Mesendoderm (in vitro differentiated cells): ENCODE measurements at regions not wholly inside any gene's neighbourhood (a gene's known extent, or its start where the extent isn't known, plus 50 kb on each side); places are given as distances from the start of the nearest gene placed in this dataset.

Experiments
- DNase-seq: peaks from one replicate; pipeline ENCODE4 v3.0.0; 2013
- H2AK5ac ChIP-seq: 2 replicates; pipeline ENCODE4 v1.6.1; 2013; ENCODE audit warnings: low read length, inconsistent platforms
- H2BK120ac ChIP-seq: 2 replicates; pipeline ENCODE4 v1.6.1; 2013; ENCODE audit warnings: low read depth, mild to moderate bottlenecking, low read length, moderate library complexity, mixed read lengths
- H2BK15ac ChIP-seq: replicated peaks from 2 replicates; pipeline ENCODE4 v1.6.1; 2013; ENCODE audit warnings: low read depth, mild to moderate bottlenecking, moderate library complexity
- H2BK5ac ChIP-seq: 2 replicates; pipeline ENCODE4 v1.6.1; 2013; ENCODE audit warnings: low read length, inconsistent platforms
- H3K18ac ChIP-seq: 2 replicates; pipeline ENCODE4 v1.6.1; 2013; ENCODE audit warnings: mild to moderate bottlenecking, low read length, mixed read lengths
- H3K23ac ChIP-seq: one replicate; pipeline ENCODE4 v1.6.1; 2013; ENCODE audit warnings: low read length
- H3K27ac ChIP-seq: 2 replicates; pipeline ENCODE4 v1.5.1; 2013; ENCODE audit warnings: low read depth, mild to moderate bottlenecking, inconsistent platforms, low read length, moderate library complexity
- H3K27me3 ChIP-seq: 2 replicates; pipeline ENCODE4 v1.6.1; 2013; ENCODE audit warnings: low read length, control low read depth, mild to moderate bottlenecking, inconsistent platforms; ENCODE audit not compliant: insufficient read depth, poor library complexity
- H3K36me3 ChIP-seq: 2 replicates; pipeline ENCODE4 v1.6.1; 2013; ENCODE audit warnings: low read length, inconsistent platforms; ENCODE audit not compliant: control insufficient read depth, insufficient read depth
- H3K4ac ChIP-seq: one replicate; pipeline ENCODE4 v1.6.1; 2013; ENCODE audit warnings: low read depth, mild to moderate bottlenecking, low read length, moderate library complexity
- H3K4me1 ChIP-seq: 2 replicates; pipeline ENCODE4 v1.6.1; 2013; ENCODE audit warnings: low read depth, low read length, inconsistent platforms; ENCODE audit not compliant: control insufficient read depth
- H3K4me2 ChIP-seq: 2 replicates; pipeline ENCODE4 v1.6.1; 2013; ENCODE audit warnings: low read length
- H3K4me3 ChIP-seq: 2 replicates; pipeline ENCODE4 v1.5.1; 2013; ENCODE audit warnings: mild to moderate bottlenecking, low read length
- H3K56ac ChIP-seq: one replicate; pipeline ENCODE4 v1.6.1; 2013; ENCODE audit warnings: low read length
- H3K79me1 ChIP-seq: 2 replicates; pipeline ENCODE4 v1.6.1; 2013; ENCODE audit warnings: low read length, inconsistent platforms
- H3K79me2 ChIP-seq: 2 replicates; pipeline ENCODE4 v1.6.1; 2013; ENCODE audit warnings: mild to moderate bottlenecking, low read length; ENCODE audit not compliant: control insufficient read depth, insufficient read depth
- H3K9ac ChIP-seq: 2 replicates; pipeline ENCODE4 v1.6.1; 2013; ENCODE audit warnings: low read length, inconsistent platforms
- H4K5ac ChIP-seq: one replicate; pipeline ENCODE4 v1.6.1; 2013; ENCODE audit warnings: low read length
- H4K8ac ChIP-seq: one replicate; pipeline ENCODE4 v1.6.1; 2013; ENCODE audit warnings: low read depth, mild to moderate bottlenecking, control low read depth, low read length, moderate library complexity
- WGBS: extraction: QIAGEN DNeasy Blood & Tissue Kit; methylation state at CpG from one replicate; pipeline ENCODE4 v1.1.7; 2013; ENCODE audit warnings: low lambda C conversion rate, missing lambda C conversion rate; ENCODE audit not compliant: insufficient coverage; ENCODE audit errors: extremely low coverage; 5-methylcytosine and 5-hydroxymethylcytosine counted together

- no peak overlapping the region for H3K4me2 ChIP-seq
- WGBS, result no CpG with 5 or more reads among the region's 1 CpG
- H3K79me2 ChIP-seq, result no peaks in the 10 kb centered on the region
- no peak overlapping the region for H2AK5ac ChIP-seq
- H3K56ac ChIP-seq, result no peak overlapping the region
- no peaks in the 10 kb centered on the region for H3K79me1 ChIP-seq
- H3K27me3 ChIP-seq, result no peaks in the 10 kb centered on the region
- no peaks in the 10 kb centered on the region for H3K4me1 ChIP-seq
- no peaks in the 10 kb centered on the region for H3K36me3 ChIP-seq
- no peak overlapping the region for H4K5ac ChIP-seq
- H2BK15ac ChIP-seq, result no peak overlapping the region
- no peak for DNase-seq
- H3K9ac ChIP-seq, result no peak overlapping the region
- H3K18ac ChIP-seq, result no peak overlapping the region
- no peak overlapping the region for H3K4me3 ChIP-seq
- H3K27ac ChIP-seq, result no peak overlapping the region
- H2BK120ac ChIP-seq, result no peak overlapping the region
- H3K23ac ChIP-seq, result no peak overlapping the region
- no peak overlapping the region for H2BK5ac ChIP-seq
- no peak overlapping the region for H3K4ac ChIP-seq
- no peak overlapping the region for H4K8ac ChIP-seq
These were observed 328.8 kb upstream of the PIK3R1 start for GRCh38 chr5:67886761-67887160.

- no peaks in the 10 kb centered on the region for H3K79me1 ChIP-seq
- H3K18ac ChIP-seq, result no peak overlapping the region
- no peak overlapping the region for H2BK5ac ChIP-seq
- no peaks in the 10 kb centered on the region for H3K79me2 ChIP-seq
- DNase-seq, result no peak
- H4K8ac ChIP-seq, result no peak overlapping the region
- H3K4ac ChIP-seq, result no peak overlapping the region
- H3K56ac ChIP-seq, result no peak overlapping the region
- no peak overlapping the region for H2BK120ac ChIP-seq
- no CpG with 5 or more reads among the region's 2 CpGs for WGBS
- H4K5ac ChIP-seq, result no peak overlapping the region
- no peak overlapping the region for H3K4me2 ChIP-seq
- H3K36me3 ChIP-seq, result no peaks in the 10 kb centered on the region
- no peaks in the 10 kb centered on the region for H3K27me3 ChIP-seq
- no peaks in the 10 kb centered on the region for H3K4me1 ChIP-seq
- H2BK15ac ChIP-seq, result no peak overlapping the region
- H3K27ac ChIP-seq, result no peak overlapping the region
- no peak overlapping the region for H3K23ac ChIP-seq
- no peak overlapping the region for H3K9ac ChIP-seq
- H2AK5ac ChIP-seq, result no peak overlapping the region
- H3K4me3 ChIP-seq, result no peak overlapping the region
These were observed 334.7 kb upstream of the PIK3R1 start for GRCh38 chr5:67880876-67881275.

- Histone ChIP-seq H3K27ac (no peak overlapping the region), H3K56ac (no peak overlapping the region), H3K36me3 (no peaks in the 10 kb centered on the region), H3K4me3 (no peak overlapping the region), H3K27me3 (no peaks in the 10 kb centered on the region), H3K18ac (no peak overlapping the region), H2BK120ac (no peak overlapping the region), H2AK5ac (no peak overlapping the region), H3K4me2 (no peak overlapping the region), H3K4me1 (no peaks in the 10 kb centered on the region), H3K23ac (no peak overlapping the region), H2BK15ac (no peak overlapping the region), H3K9ac (no peak overlapping the region), H3K79me2 (no peaks in the 10 kb centered on the region), H4K8ac (no peak overlapping the region), H3K4ac (no peak overlapping the region), H4K5ac (no peak overlapping the region), H3K79me1 (no peaks in the 10 kb centered on the region), H2BK5ac (no peak overlapping the region)
- no CpG with 5 or more reads among the region's 2 CpGs for WGBS
- no peak for DNase-seq
These were observed 335.1 kb upstream of the PIK3R1 start for GRCh38 chr5:67880511-67880805.

GRCh38 chr5:67879620-67880510, 335.7 kb upstream of the PIK3R1 start:
- DNase-seq, result no peak
- no peaks in the 10 kb centered on the region for H3K36me3 ChIP-seq
- H4K5ac ChIP-seq, result no peak overlapping the region
- H3K27me3 ChIP-seq, result no peaks in the 10 kb centered on the region
- H3K56ac ChIP-seq, result no peak overlapping the region
- no peak overlapping the region for H2BK15ac ChIP-seq
- H3K4me1 ChIP-seq, result no peaks in the 10 kb centered on the region
- no CpG with 5 or more reads among the region's 4 CpGs for WGBS
- H2BK5ac ChIP-seq, result no peak overlapping the region
- no peak overlapping the region for H3K27ac ChIP-seq
- no peaks in the 10 kb centered on the region for H3K79me1 ChIP-seq
- no peak overlapping the region for H2BK120ac ChIP-seq
- H2AK5ac ChIP-seq, result no peak overlapping the region
- H4K8ac ChIP-seq, result no peak overlapping the region
- no peak overlapping the region for H3K4me3 ChIP-seq
- H3K79me2 ChIP-seq, result no peaks in the 10 kb centered on the region
- no peak overlapping the region for H3K9ac ChIP-seq
- no peak overlapping the region for H3K23ac ChIP-seq
- H3K4me2 ChIP-seq, result no peak overlapping the region
- no peak overlapping the region for H3K4ac ChIP-seq
- H3K18ac ChIP-seq, result no peak overlapping the region

- Histone ChIP-seq H3K36me3 (no peaks in the 10 kb centered on the region), H3K4ac (no peak overlapping the region), H2BK120ac (no peak overlapping the region), H3K27me3 (no peaks in the 10 kb centered on the region), H3K4me2 (no peak overlapping the region), H2BK15ac (no peak overlapping the region), H4K5ac (no peak overlapping the region), H3K27ac (no peak overlapping the region), H3K56ac (no peak overlapping the region), H3K79me2 (no peaks in the 10 kb centered on the region), H3K79me1 (no peaks in the 10 kb centered on the region), H3K23ac (no peak overlapping the region), H3K4me3 (no peak overlapping the region), H3K4me1 (no peaks in the 10 kb centered on the region), H3K9ac (no peak overlapping the region), H2BK5ac (no peak overlapping the region), H3K18ac (no peak overlapping the region), H4K8ac (no peak overlapping the region), H2AK5ac (no peak overlapping the region)
- WGBS, result no CpG with 5 or more reads among the region's 1 CpG
- DNase-seq, result no peak
These were observed 336.6 kb upstream of the PIK3R1 start for GRCh38 chr5:67878933-67879332.

GRCh38 chr5:67876371-67876770, 339.2 kb upstream of the PIK3R1 start:
- no peak overlapping the region for H3K27ac ChIP-seq
- no peak overlapping the region for H2BK5ac ChIP-seq
- no peak overlapping the region for H2AK5ac ChIP-seq
- H2BK15ac ChIP-seq, result no peak overlapping the region
- H3K79me2 ChIP-seq, result no peaks in the 10 kb centered on the region
- no peak overlapping the region for H3K56ac ChIP-seq
- H3K4me2 ChIP-seq, result no peak overlapping the region
- H3K4me3 ChIP-seq, result no peak overlapping the region
- H3K79me1 ChIP-seq, result no peaks in the 10 kb centered on the region
- H3K4me1 ChIP-seq, result no peaks in the 10 kb centered on the region
- no peak for DNase-seq
- H3K9ac ChIP-seq, result no peak overlapping the region
- H3K18ac ChIP-seq, result no peak overlapping the region
- H2BK120ac ChIP-seq, result no peak overlapping the region
- no peaks in the 10 kb centered on the region for H3K36me3 ChIP-seq
- H3K23ac ChIP-seq, result no peak overlapping the region
- H4K8ac ChIP-seq, result no peak overlapping the region
- H4K5ac ChIP-seq, result no peak overlapping the region
- H3K4ac ChIP-seq, result no peak overlapping the region
- no peaks in the 10 kb centered on the region for H3K27me3 ChIP-seq
